ENCODE measurements at regions not wholly inside any gene's neighbourhood (a gene's known extent, or its start where the extent isn't known, plus 50 kb on each side); places are given as distances from the start of the nearest gene placed in this dataset.

- intact Hi-C loops (cut with micrococcal nuclease): no loop called here
- H3K9ac ChIP-seq (ENCODE audit: low read length): no peak overlapping the region
- CTCF ChIA-PET: no interaction called here
- DNase-seq (ENCODE audit: low read depth, low spot score): no peak
- TF ChIP-seq FOSL1 (IDR thresholded peaks at IDR 0.05; ENCODE audit: low read depth): no peak
- no peak for TF ChIP-seq SIN3A (IDR thresholded peaks at IDR 0.05; ENCODE audit: low read depth)
- TF ChIP-seq SRF (IDR thresholded peaks at IDR 0.05; ENCODE audit: low read depth): no peak
- TF ChIP-seq CTCF (IDR thresholded peaks at IDR 0.05 in 2 of 3, conservative IDR thresholded peaks at IDR 0.05 in 1 of 3; ENCODE audit: borderline replicate concordance in 1 of 3, insufficient read depth in 1 of 3, low read depth in 2 of 3, low read length in 2 of 3): no peak
- no peak for TF ChIP-seq CBX3 (IDR thresholded peaks at IDR 0.05; ENCODE audit: low read depth)
- no peaks in the 10 kb centered on the region for H3K9me2 ChIP-seq (ENCODE audit: insufficient read depth)
- no peaks in the 10 kb centered on the region for H3K79me2 ChIP-seq (ENCODE audit: insufficient read depth, low read length)
- no peaks in the 10 kb centered on the region for H3K9me3 ChIP-seq (ENCODE audit: control insufficient read depth in 1 of 2, insufficient read depth in 1 of 2, low read depth in 1 of 2, low read length in 2 of 2)
- POLR2A ChIA-PET: no interaction called here
- no peaks in the 10 kb centered on the region for H3K4me1 ChIP-seq (ENCODE audit: control insufficient read depth in 1 of 2, insufficient read depth in 2 of 2, low read length in 2 of 2)
- H3K36me3 ChIP-seq (ENCODE audit: control insufficient read depth in 1 of 2, insufficient read depth in 2 of 2, low read length in 2 of 2): no peaks in the 10 kb centered on the region
- no peaks in the 10 kb centered on the region for H4K20me1 ChIP-seq (ENCODE audit: insufficient read depth)
- no peak overlapping the region for H3K4me2 ChIP-seq (ENCODE audit: low read length)
- ATAC-seq: no peak
- RAD21 ChIA-PET (ENCODE audit: low non-redundant PET in 1 of 2, low total read pairs in 2 of 2, uncharacterized antibody in 2 of 2, unreplicated experiment in 2 of 2): no interaction called here
- BruUV-seq (replicated peaks): no TSS peak
- no peak overlapping the region for H3K4me3 ChIP-seq (replicated peaks in 1 of 2; ENCODE audit: low read depth in 1 of 2, low read length in 2 of 2)
- no peak overlapping the region for H3K27ac ChIP-seq (ENCODE audit: low read depth, low read length)
- no peaks in the 10 kb centered on the region for H3K27me3 ChIP-seq (ENCODE audit: insufficient read depth, low read length)
- no peak overlapping the region for H2AFZ ChIP-seq (ENCODE audit: low read depth, low read length, poor library complexity, severe bottlenecking)
Measured at GRCh38 chr2:150387586-150388288, 99.7 kb downstream of the RND3 start.

- Histone ChIP-seq H3K27me3 (ENCODE audit: insufficient read depth, low read length) (no peaks in the 10 kb centered on the region), H3K9me3 (ENCODE audit: control insufficient read depth in 1 of 2, insufficient read depth in 1 of 2, low read depth in 1 of 2, low read length in 2 of 2) (no peaks in the 10 kb centered on the region), H3K9ac (ENCODE audit: low read length) (no peak overlapping the region), H3K79me2 (ENCODE audit: insufficient read depth, low read length) (no peaks in the 10 kb centered on the region), H3K27ac (ENCODE audit: low read depth, low read length) (no peak overlapping the region), H3K4me2 (ENCODE audit: low read length) (no peak overlapping the region), H2AFZ (ENCODE audit: low read depth, low read length, poor library complexity, severe bottlenecking) (no peak overlapping the region), H3K9me2 (ENCODE audit: insufficient read depth) (no peaks in the 10 kb centered on the region), H3K4me1 (ENCODE audit: control insufficient read depth in 1 of 2, insufficient read depth in 2 of 2, low read length in 2 of 2) (no peaks in the 10 kb centered on the region), H4K20me1 (ENCODE audit: insufficient read depth) (no peaks in the 10 kb centered on the region), H3K36me3 (ENCODE audit: control insufficient read depth in 1 of 2, insufficient read depth in 2 of 2, low read length in 2 of 2) (no peaks in the 10 kb centered on the region), H3K4me3 (replicated peaks in 1 of 2; ENCODE audit: low read depth in 1 of 2, low read length in 2 of 2) (no peak overlapping the region)
- ChIA-PET POLR2A (no interaction called here), RAD21 (ENCODE audit: low non-redundant PET in 1 of 2, low total read pairs in 2 of 2, uncharacterized antibody in 2 of 2, unreplicated experiment in 2 of 2) (no interaction called here), CTCF (no interaction called here)
- ATAC-seq (no peak), DNase-seq (ENCODE audit: low read depth, low spot score) (no peak)
- intact Hi-C loops (cut with micrococcal nuclease): no loop called here
- TF ChIP-seq ZNF274 (IDR thresholded peaks at IDR 0.05; ENCODE audit: low read depth, low read length) (no peak), MAX (IDR thresholded peaks at IDR 0.05) (no peak), SP1 (IDR thresholded peaks at IDR 0.05; ENCODE audit: low read depth) (no peak), TCF7L2 (IDR thresholded peaks at IDR 0.05; ENCODE audit: borderline replicate concordance, extremely low read depth, insufficient read depth, insufficient read length) (no peak)
- BruUV-seq (replicated peaks): no TSS peak
Measured at GRCh38 chr2:150385211-150385610, 102.3 kb downstream of the RND3 start.
